Karpas-422 (cell line): ENCODE measurements at regions not wholly inside any gene's neighbourhood (a gene's known extent, or its start where the extent isn't known, plus 50 kb on each side); places are given as distances from the start of the nearest gene placed in this dataset. TPM values are rescaled to one million over a fixed set of nuclear protein-coding genes. Genes with fewer than 3 reads are reported as not detected.

ENCODE experiments used
- DNase-seq: peaks from one replicate; pipeline ENCODE4 v3.0.0-alpha.2; 2015
- H2AFZ ChIP-seq: fragments of 200-600 bp; sonication (generic); 2 replicates; pipeline ENCODE4 v1.6.1; 2014; ENCODE audit warnings: antibody characterized with exemption, low read length, mixed read lengths
- H3K27ac ChIP-seq: fragments of 200-600 bp; sonication (generic); 2 replicates; pipeline ENCODE4 v1.5.1; 2014; ENCODE audit warnings: mild to moderate bottlenecking, low read length, moderate library complexity
- H3K27me3 ChIP-seq: fragments of 200-600 bp; sonication (generic); 2 replicates; pipeline ENCODE4 v1.6.1; 2014; ENCODE audit warnings: low read length, mixed read lengths
- H3K36me3 ChIP-seq: fragments of 200-600 bp; sonication (generic); 2 replicates; pipeline ENCODE4 v1.6.1; 2014; ENCODE audit warnings: low read length, mixed read lengths; ENCODE audit not compliant: insufficient read depth
- H3K4me1 ChIP-seq: fragments of 200-600 bp; sonication (generic); 2 replicates; pipeline ENCODE4 v1.6.1; 2014; ENCODE audit warnings: mild to moderate bottlenecking, low read length, mixed read lengths
- H3K4me2 ChIP-seq: fragments of 200-600 bp; sonication (generic); 2 replicates; pipeline ENCODE4 v1.6.1; 2014; ENCODE audit warnings: low read length, low read depth, mild to moderate bottlenecking; ENCODE audit not compliant: poor library complexity, severe bottlenecking
- H3K4me3 ChIP-seq: fragments of 200-600 bp; sonication (generic); 2 replicates; pipeline ENCODE4 v1.5.1; 2014; ENCODE audit warnings: mild to moderate bottlenecking, antibody characterized with exemption, low read length, mixed read lengths
- H3K79me2 ChIP-seq: fragments of 200-600 bp; sonication (generic); 2 replicates; pipeline ENCODE4 v1.6.1; 2014; ENCODE audit warnings: mild to moderate bottlenecking, low read length, mixed read lengths
- H3K9ac ChIP-seq: fragments of 200-600 bp; sonication (generic); 2 replicates; pipeline ENCODE4 v1.6.0; 2014; ENCODE audit warnings: low read length
- H3K9me2 ChIP-seq: fragments of 200-600 bp; sonication (generic), shearing (Covaris generic); replicated peaks from 2 replicates; pipeline ENCODE4 v1.6.0; 2014; ENCODE audit warnings: mild to moderate bottlenecking, low read length, moderate library complexity; ENCODE audit not compliant: insufficient read depth
- H3K9me3 ChIP-seq: fragments of 300-700, 200-600 bp; sonication (generic); 2 replicates; pipeline ENCODE4 v1.6.1; 2014; ENCODE audit warnings: low read length, mixed read lengths
- H4K20me1 ChIP-seq: fragments of 200-600 bp; sonication (generic); 2 replicates; pipeline ENCODE4 v1.6.1; 2014; ENCODE audit warnings: mild to moderate bottlenecking, antibody characterized with exemption, low read length, low read depth; ENCODE audit not compliant: insufficient read depth
- small RNA-seq: library from RNA; depleted of rRNA; stranded (forward); fragments of <200 nt; gene quantifications from one replicate; pipeline ENCODE3, GENCODE V24; 2014

GRCh38 chr7:21371360-21371759 is 56.5 kb upstream of the SP4 start:
- no peak overlapping the region for H3K4me3 ChIP-seq
- H3K9ac ChIP-seq: no peak overlapping the region
- no peaks in the 10 kb centered on the region for H3K79me2 ChIP-seq

GRCh38 chr7:21373031-21373430 is 54.9 kb upstream of the SP4 start:
- H4K20me1 ChIP-seq: no peaks in the 10 kb centered on the region

More at GRCh38 chr7:21371360-21371759, 56.5 kb upstream of the SP4 start:
- H3K36me3 ChIP-seq: no peaks in the 10 kb centered on the region
- H3K4me2 ChIP-seq: no peak overlapping the region
- H4K20me1 ChIP-seq: no peaks in the 10 kb centered on the region
- no peaks in the 10 kb centered on the region for H3K9me3 ChIP-seq
- H3K27ac ChIP-seq: no peak overlapping the region
- H3K27me3 ChIP-seq: no peaks in the 10 kb centered on the region
- H3K9me2 ChIP-seq: no peaks in the 10 kb centered on the region
- no peak for DNase-seq
- no peak overlapping the region for H2AFZ ChIP-seq
- H3K4me1 ChIP-seq: no peaks in the 10 kb centered on the region

GRCh38 chr7:21374134-21374533 is 53.7 kb upstream of the SP4 start:
- H3K9ac ChIP-seq: no peak overlapping the region
- DNase-seq: no peak
- H3K36me3 ChIP-seq: no peaks in the 10 kb centered on the region
- no peaks in the 10 kb centered on the region for H3K4me1 ChIP-seq
- H2AFZ ChIP-seq: no peak overlapping the region
- H3K9me2 ChIP-seq: no peaks in the 10 kb centered on the region
- H3K9me3 ChIP-seq: no peaks in the 10 kb centered on the region
- H3K27ac ChIP-seq: no peak overlapping the region
- no peaks in the 10 kb centered on the region for H3K27me3 ChIP-seq
- no peaks in the 10 kb centered on the region for H3K79me2 ChIP-seq
- no peaks in the 10 kb centered on the region for H4K20me1 ChIP-seq
- H3K4me3 ChIP-seq: no peak overlapping the region
- no peak overlapping the region for H3K4me2 ChIP-seq

More at GRCh38 chr7:21373031-21373430, 54.9 kb upstream of the SP4 start:
- H3K4me2 ChIP-seq: no peak overlapping the region
- H3K9me3 ChIP-seq: no peaks in the 10 kb centered on the region
- no peak overlapping the region for H3K4me3 ChIP-seq
- H3K27me3 ChIP-seq: no peaks in the 10 kb centered on the region
- H3K9me2 ChIP-seq: no peaks in the 10 kb centered on the region
- no peaks in the 10 kb centered on the region for H3K36me3 ChIP-seq
- H3K27ac ChIP-seq: no peak overlapping the region
- no peaks in the 10 kb centered on the region for H3K79me2 ChIP-seq
- no peak overlapping the region for H3K9ac ChIP-seq
- no peak for DNase-seq
- no peak overlapping the region for H2AFZ ChIP-seq
- no peaks in the 10 kb centered on the region for H3K4me1 ChIP-seq

GRCh38 chr7:21377545-21377944 is 50.3 kb upstream of the SP4 start:
- H3K9me2 ChIP-seq: no peaks in the 10 kb centered on the region
- no peak overlapping the region for H3K4me2 ChIP-seq
- no peak overlapping the region for H3K9ac ChIP-seq
- no peak for DNase-seq
- no peak overlapping the region for H3K27ac ChIP-seq
- no peaks in the 10 kb centered on the region for H3K9me3 ChIP-seq
- no peaks in the 10 kb centered on the region for H3K4me1 ChIP-seq
- no peaks in the 10 kb centered on the region for H4K20me1 ChIP-seq
- no peaks in the 10 kb centered on the region for H3K79me2 ChIP-seq
- H3K36me3 ChIP-seq: no peaks in the 10 kb centered on the region
- H3K4me3 ChIP-seq: no peak overlapping the region
- H3K27me3 ChIP-seq: no peaks in the 10 kb centered on the region
- no peak overlapping the region for H2AFZ ChIP-seq

Small RNAs in the stretch of these regions (small RNA-seq; reads per million reads assigned to genes)
- not detected for gene RN7SL542P
